Tibial artery (tissue), 4 donors: ENCODE measurements at regions not wholly inside any gene's neighbourhood (a gene's known extent, or its start where the extent isn't known, plus 50 kb on each side); places are given as distances from the start of the nearest gene placed in this dataset.

ENCODE experiments used
- DNase-seq, 2 donors: peaks; one replicate each; pipeline ENCODE4 v3.0.0-alpha.2; 2019
- H3K27ac ChIP-seq, 2 donors: fragments of 200-600 bp; sonication (generic) in 1 of 2; 1 replicate in 1 of 2; 2 replicates in 1 of 2; pipeline ENCODE4 v1.5.1; 2018 to 2019; ENCODE audit warnings: mild to moderate bottlenecking in 1 of 2
- H3K27me3 ChIP-seq, 2 donors: fragments of 200-600 bp; sonication (generic) in 1 of 2; one replicate each; pipeline versions ENCODE4 v1.5.1 to v1.6.0; 2016 to 2019
- H3K36me3 ChIP-seq, 3 donors: fragments of 200-600 bp; sonication (generic) in 2 of 3; one replicate each; pipeline ENCODE4 v1.5.1; 2016 to 2019; ENCODE audit warnings: mild to moderate bottlenecking in 2 of 3
- H3K4me1 ChIP-seq, 4 donors: fragments of 200-600 bp; sonication (generic) in 2 of 4; 1 replicate in 3 of 4; 2 replicates in 1 of 4; pipeline ENCODE4 v1.5.1; 2016 to 2019
- H3K4me3 ChIP-seq, 2 donors: fragments of 200-600 bp; sonication (generic) in 1 of 2; 1 replicate in 1 of 2; 2 replicates in 1 of 2; pipeline ENCODE4 v1.5.1; 2018 to 2019; ENCODE audit warnings: mild to moderate bottlenecking in 2 of 2
- H3K9me3 ChIP-seq, 3 donors: fragments of 200-600 bp; sonication (generic) in 1 of 3; one replicate each; pipeline ENCODE4 v1.5.1; 2016 to 2019
- CTCF ChIP-seq, 2 experiments: fragments of 200-600 bp in 1 of 2; fragments of 450-650 bp in 1 of 2; IDR thresholded peaks; one replicate each; pipeline ENCODE4 v1.5.1; 2017 to 2019; ENCODE audit warnings: antibody characterized with exemption in 2 of 2, mild to moderate bottlenecking in 1 of 2, moderate library complexity in 1 of 2
- intact Hi-C: fragments of 100-400 bp; cut with DNase I; formaldehyde crosslinking; loops from one replicate; pipeline ENCODE4 v1.15.0; 2023; ENCODE audit warnings: low total_unique reads

GRCh38 chr12:14307004-14307403 is 58.5 kb upstream of the ATF7IP start:
- no peak for DNase-seq
- H3K27ac ChIP-seq, result no peak overlapping the region
- no peaks in the 10 kb centered on the region for H3K27me3 ChIP-seq
- no peaks in the 10 kb centered on the region for H3K9me3 ChIP-seq
- no peak for TF ChIP-seq CTCF (IDR thresholded peaks at IDR 0.05)
- H3K4me1 ChIP-seq, result no peaks in the 10 kb centered on the region
- H3K4me3 ChIP-seq, result no peak overlapping the region
- H3K36me3 ChIP-seq, result no peaks in the 10 kb centered on the region
- intact Hi-C loops, result no loop called here

- Histone ChIP-seq H3K4me1 (no peaks in the 10 kb centered on the region), H3K9me3 (no peaks in the 10 kb centered on the region), H3K36me3 (no peaks in the 10 kb centered on the region), H3K27me3 (no peaks in the 10 kb centered on the region), H3K4me3 (no peak overlapping the region), H3K27ac (no peak overlapping the region)
- intact Hi-C loops, result no loop called here
- DNase-seq, result no peak
- TF ChIP-seq CTCF (IDR thresholded peaks at IDR 0.05), result no peak
These were observed 57.0 kb upstream of the ATF7IP start for GRCh38 chr12:14308516-14308915.

GRCh38 chr12:14310866-14311265 is 54.6 kb upstream of the ATF7IP start:
- Histone ChIP-seq H3K27me3 (no peaks in the 10 kb centered on the region), H3K36me3 (no peaks in the 10 kb centered on the region), H3K4me3 (no peak overlapping the region), H3K4me1 (no peaks in the 10 kb centered on the region), H3K9me3 (no peaks in the 10 kb centered on the region), H3K27ac (no peak overlapping the region)
- intact Hi-C loops, result no loop called here
- no peak for DNase-seq
- TF ChIP-seq CTCF (IDR thresholded peaks at IDR 0.05), result no peak

GRCh38 chr12:14313379-14314138 is 51.9 kb upstream of the ATF7IP start:
- no peak for TF ChIP-seq CTCF (IDR thresholded peaks at IDR 0.05)
- DNase-seq, result no peak
- H3K9me3 ChIP-seq, result no peaks in the 10 kb centered on the region
- H3K27me3 ChIP-seq, result no peaks in the 10 kb centered on the region
- H3K27ac ChIP-seq, result no peak overlapping the region
- no peaks in the 10 kb centered on the region for H3K36me3 ChIP-seq
- H3K4me1 ChIP-seq, result no peaks in the 10 kb centered on the region
- H3K4me3 ChIP-seq, result no peak overlapping the region
- intact Hi-C loops, result no loop called here

GRCh38 chr12:14314801-14315200 is 50.7 kb upstream of the ATF7IP start:
- Histone ChIP-seq H3K36me3 (no peaks in the 10 kb centered on the region), H3K27ac (no peak overlapping the region), H3K27me3 (no peaks in the 10 kb centered on the region), H3K4me1 (no peaks in the 10 kb centered on the region), H3K4me3 (no peak overlapping the region), H3K9me3 (no peaks in the 10 kb centered on the region)
- intact Hi-C loops, result no loop called here
- peak in 1 of 2 donors; percentile 21 for DNase-seq
- no peak for TF ChIP-seq CTCF (IDR thresholded peaks at IDR 0.05)

- Histone ChIP-seq H3K4me1 (no peaks in the 10 kb centered on the region), H3K9me3 (no peaks in the 10 kb centered on the region), H3K27me3 (no peaks in the 10 kb centered on the region), H3K36me3 (no peaks in the 10 kb centered on the region), H3K4me3 (no peak overlapping the region), H3K27ac (no peak overlapping the region)
- no peak for DNase-seq
- intact Hi-C loops, result no loop called here
- no peak for TF ChIP-seq CTCF (IDR thresholded peaks at IDR 0.05)
These were observed 50.0 kb upstream of the ATF7IP start for GRCh38 chr12:14315501-14315900.
